Inferior parietal cortex (tissue), 1 donor: ENCODE measurements at regions not wholly inside any gene's neighbourhood (a gene's known extent, or its start where the extent isn't known, plus 50 kb on each side); places are given as distances from the start of the nearest gene placed in this dataset.
"Not testable (repeated sequence)": the region's sequence is repeated elsewhere in the genome, so short reads cannot be mapped to it uniquely, and the experiment has no call there.

ENCODE experiments used
- DNase-seq: peaks from one replicate; pipeline ENCODE4 v3.0.0-alpha.2; 2016; ENCODE audit errors: extremely low spot score

- no peak for DNase-seq
These were observed 593.1 kb downstream of the MAT2B start for GRCh38 chr5:164098531-164098930.

- no peak for DNase-seq
These were observed 593.6 kb downstream of the MAT2B start for GRCh38 chr5:164098979-164099378.

GRCh38 chr5:164115420-164115819, 610.0 kb downstream of the MAT2B start:
- DNase-seq: no peak

- DNase-seq: no peak
These were observed 614.5 kb downstream of the MAT2B start for GRCh38 chr5:164119806-164120447.

- DNase-seq: no peak
These were observed 622.1 kb downstream of the MAT2B start for GRCh38 chr5:164127527-164127926.

GRCh38 chr5:164132358-164132757, 626.9 kb downstream of the MAT2B start:
- DNase-seq: no peak

- no peak for DNase-seq
These were observed 631.7 kb downstream of the MAT2B start for GRCh38 chr5:164137095-164137494.

- DNase-seq: no peak
These were observed 634.0 kb downstream of the MAT2B start for GRCh38 chr5:164139423-164139822.

GRCh38 chr5:164145458-164145857, 640.0 kb downstream of the MAT2B start:
- no peak for DNase-seq

- no peak for DNase-seq
These were observed 640.8 kb downstream of the MAT2B start for GRCh38 chr5:164146223-164146622.

GRCh38 chr5:164148292-164148691, 642.9 kb downstream of the MAT2B start:
- DNase-seq: no peak

- not testable (repeated sequence) for DNase-seq
These were observed 647.1 kb downstream of the MAT2B start for GRCh38 chr5:164152539-164152938.

- DNase-seq: no peak
These were observed 648.2 kb downstream of the MAT2B start for GRCh38 chr5:164153469-164154172.

- no peak for DNase-seq
These were observed 665.4 kb downstream of the MAT2B start for GRCh38 chr5:164170814-164171213.

- no peak for DNase-seq
These were observed 669.7 kb downstream of the MAT2B start for GRCh38 chr5:164175083-164175482.

GRCh38 chr5:164179406-164179805, 674.0 kb downstream of the MAT2B start:
- DNase-seq: no peak

GRCh38 chr5:164181604-164182003, 676.2 kb downstream of the MAT2B start:
- DNase-seq: no peak

GRCh38 chr5:164184158-164184557, 678.7 kb downstream of the MAT2B start:
- no peak for DNase-seq

GRCh38 chr5:164185000-164185399, 679.6 kb downstream of the MAT2B start:
- no peak for DNase-seq

GRCh38 chr5:164186550-164186949, 681.1 kb downstream of the MAT2B start:
- DNase-seq: no peak

GRCh38 chr5:164187785-164188184, 682.4 kb downstream of the MAT2B start:
- no peak for DNase-seq

GRCh38 chr5:164188733-164189148, 683.3 kb downstream of the MAT2B start:
- DNase-seq: no peak

- DNase-seq: no peak
These were observed 685.8 kb downstream of the MAT2B start for GRCh38 chr5:164191240-164191639.

GRCh38 chr5:164202338-164202737, 696.9 kb downstream of the MAT2B start:
- DNase-seq: no peak
